ENCODE measurements at regions not wholly inside any gene's neighbourhood (a gene's known extent, or its start where the extent isn't known, plus 50 kb on each side); places are given as distances from the start of the nearest gene placed in this dataset.
"Not testable (repeated sequence)": the region's sequence is repeated elsewhere in the genome, so short reads cannot be mapped to it uniquely, and the experiment has no call there.

DNA sequence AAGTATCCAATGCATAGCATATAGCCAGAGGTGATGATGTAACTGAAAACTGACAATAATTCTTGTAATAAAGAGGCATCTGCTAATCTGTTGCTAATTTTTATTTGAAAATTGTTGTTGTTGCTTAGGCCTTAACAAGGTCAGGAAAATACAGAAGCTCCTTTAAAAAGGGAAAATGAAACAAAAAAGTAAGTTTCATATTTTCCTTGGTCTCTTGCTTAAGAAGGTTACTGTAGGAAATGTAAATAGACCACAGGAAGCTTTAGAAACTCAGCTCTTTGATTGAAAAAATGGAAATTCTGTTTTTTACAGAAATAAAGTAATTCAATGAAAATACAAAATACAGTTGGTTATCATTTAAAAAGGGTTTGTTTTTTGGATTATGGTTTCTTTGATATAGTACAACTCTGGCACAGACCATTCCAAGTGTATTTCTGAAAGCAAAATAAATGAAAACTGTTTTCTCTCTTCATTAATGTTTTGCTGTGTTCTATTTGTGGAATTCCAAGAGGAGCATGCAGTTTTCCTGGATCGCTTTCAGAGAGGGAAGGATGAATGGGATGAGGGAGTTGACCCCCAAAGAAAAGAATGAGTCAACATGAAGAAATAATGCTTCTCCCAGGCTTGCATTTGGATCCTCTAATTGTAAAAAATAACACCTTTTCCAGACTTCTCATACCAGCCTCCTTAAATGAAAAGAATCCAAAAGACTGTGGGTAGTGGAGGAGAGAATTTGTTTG, 398.0 kb upstream of the FAR2 start:
- H3K4me3 Mint-ChIP-seq, result no peak overlapping the region
- no peaks in the 10 kb centered on the region for H3K27me3 Mint-ChIP-seq (ENCODE audit: low read depth, poor library complexity)
- H3K36me3 Mint-ChIP-seq (ENCODE audit: low read depth), result no peaks in the 10 kb centered on the region
- no peaks in the 10 kb centered on the region for H3K4me1 Mint-ChIP-seq
- H3K27ac Mint-ChIP-seq, result no peak overlapping the region
- TF ChIP-seq, protein P1, sequence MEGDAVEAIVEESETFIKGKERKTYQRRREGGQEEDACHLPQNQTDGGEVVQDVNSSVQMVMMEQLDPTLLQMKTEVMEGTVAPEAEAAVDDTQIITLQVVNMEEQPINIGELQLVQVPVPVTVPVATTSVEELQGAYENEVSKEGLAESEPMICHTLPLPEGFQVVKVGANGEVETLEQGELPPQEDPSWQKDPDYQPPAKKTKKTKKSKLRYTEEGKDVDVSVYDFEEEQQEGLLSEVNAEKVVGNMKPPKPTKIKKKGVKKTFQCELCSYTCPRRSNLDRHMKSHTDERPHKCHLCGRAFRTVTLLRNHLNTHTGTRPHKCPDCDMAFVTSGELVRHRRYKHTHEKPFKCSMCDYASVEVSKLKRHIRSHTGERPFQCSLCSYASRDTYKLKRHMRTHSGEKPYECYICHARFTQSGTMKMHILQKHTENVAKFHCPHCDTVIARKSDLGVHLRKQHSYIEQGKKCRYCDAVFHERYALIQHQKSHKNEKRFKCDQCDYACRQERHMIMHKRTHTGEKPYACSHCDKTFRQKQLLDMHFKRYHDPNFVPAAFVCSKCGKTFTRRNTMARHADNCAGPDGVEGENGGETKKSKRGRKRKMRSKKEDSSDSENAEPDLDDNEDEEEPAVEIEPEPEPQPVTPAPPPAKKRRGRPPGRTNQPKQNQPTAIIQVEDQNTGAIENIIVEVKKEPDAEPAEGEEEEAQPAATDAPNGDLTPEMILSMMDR (IDR thresholded peaks at IDR 0.05), result no peak
- no peak for DNase-seq
- H3K9me3 Mint-ChIP-seq, result peaks cover 15% of the 10 kb centered on the region

DNA sequence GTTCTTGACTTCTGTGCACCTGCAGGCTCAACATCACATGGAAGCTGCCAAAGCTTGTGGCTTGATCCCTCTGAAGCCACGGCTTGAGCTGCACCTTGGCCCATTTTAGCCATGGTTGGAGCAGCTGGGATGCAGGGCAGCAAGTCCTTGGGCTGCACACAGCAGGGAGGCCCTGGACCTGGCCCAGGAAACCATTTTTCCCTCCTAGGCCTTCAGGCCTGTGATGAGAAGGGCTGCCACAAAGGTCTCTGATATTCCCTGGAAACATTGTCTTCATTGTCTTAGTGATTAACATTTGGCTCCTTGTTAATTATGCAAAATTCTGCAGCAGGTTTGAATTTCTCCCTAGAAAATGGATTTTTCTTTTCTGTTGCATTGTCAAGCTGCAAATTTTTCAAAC, 394.1 kb upstream of the FAR2 start:
- TF ChIP-seq, protein P1 (IDR thresholded peaks at IDR 0.05), result no peak
- Mint-ChIP-seq H3K27ac (no peak overlapping the region), H3K4me3 (no peak overlapping the region), H3K27me3 (ENCODE audit: low read depth, poor library complexity) (no peaks in the 10 kb centered on the region), H3K9me3 (peaks cover 21% of the 10 kb centered on the region), H3K36me3 (ENCODE audit: low read depth) (no peaks in the 10 kb centered on the region), H3K4me1 (no peaks in the 10 kb centered on the region)
- no peak for DNase-seq

DNA sequence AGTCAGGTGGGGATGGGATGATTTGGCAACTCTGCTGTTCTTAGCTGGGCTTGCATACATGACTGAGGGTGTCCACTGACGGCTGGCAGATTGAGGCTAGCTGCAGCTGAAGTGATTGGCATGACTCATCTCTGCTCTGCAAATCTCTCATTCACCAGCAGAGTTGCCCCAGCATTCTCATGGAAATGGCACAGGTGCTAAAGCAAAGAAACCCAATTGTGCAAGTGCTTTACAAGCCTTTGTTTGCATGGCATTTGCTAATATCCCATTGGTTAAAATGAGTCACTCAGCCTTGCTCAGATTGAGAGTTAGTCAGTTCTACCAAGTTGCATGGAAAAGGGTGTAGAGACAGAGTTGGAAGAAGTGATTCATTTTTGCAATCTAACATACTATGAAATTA, 389.7 kb upstream of the FAR2 start:
- no peak for DNase-seq
- Mint-ChIP-seq H3K4me3 (no peak overlapping the region), H3K4me1 (no peaks in the 10 kb centered on the region), H3K27me3 (ENCODE audit: low read depth, poor library complexity) (no peaks in the 10 kb centered on the region), H3K9me3 (peaks cover 32% of the 10 kb centered on the region), H3K36me3 (ENCODE audit: low read depth) (no peaks in the 10 kb centered on the region), H3K27ac (no peak overlapping the region)
- TF ChIP-seq, protein P1 (IDR thresholded peaks at IDR 0.05), result no peak

DNA sequence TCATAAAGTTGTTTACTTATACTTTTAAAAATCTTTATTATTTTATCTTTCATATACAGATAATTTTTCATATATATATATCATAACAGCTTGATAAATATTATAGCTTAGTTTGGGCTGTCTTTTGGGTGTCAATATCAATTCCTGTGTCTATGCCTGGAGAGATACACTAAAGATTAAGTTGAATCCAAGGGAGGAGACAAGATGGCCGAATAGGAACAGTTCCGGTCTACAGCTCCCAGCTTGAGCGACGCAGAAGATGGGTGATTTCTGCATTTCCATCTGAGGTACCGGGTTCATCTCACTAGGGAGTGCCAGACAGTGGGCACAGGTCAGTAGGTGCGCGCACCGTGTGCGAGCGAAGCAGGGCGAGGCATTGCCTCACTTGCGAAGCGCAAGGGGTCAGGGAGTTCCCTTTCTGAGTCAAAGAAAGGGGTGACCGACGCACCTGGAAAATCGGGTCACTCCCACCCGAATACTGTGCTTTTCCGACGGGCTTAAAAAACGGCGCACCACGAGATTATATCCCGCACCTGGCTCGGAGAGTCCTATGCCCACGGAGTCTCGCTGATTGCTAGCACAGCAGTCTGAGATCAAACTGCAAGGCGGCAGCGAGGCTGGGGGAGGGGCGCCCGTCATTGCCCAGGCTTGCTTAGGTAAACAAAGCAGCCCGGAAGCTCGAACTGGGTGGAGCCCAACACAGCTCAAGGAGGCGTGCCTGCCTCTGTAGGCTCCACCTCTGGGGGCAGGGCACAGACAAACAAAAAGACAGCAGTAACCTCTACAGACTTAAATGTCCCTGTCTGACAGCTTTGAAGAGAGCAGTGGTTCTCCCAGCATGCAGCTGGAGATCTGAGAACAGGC, 388.8 kb upstream of the FAR2 start:
- H3K27ac Mint-ChIP-seq; H3K27me3 Mint-ChIP-seq (ENCODE audit: low read depth, poor library complexity); H3K36me3 Mint-ChIP-seq (ENCODE audit: low read depth); H3K4me1 Mint-ChIP-seq; H3K4me3 Mint-ChIP-seq; DNase-seq: not testable (repeated sequence)
- H3K9me3 Mint-ChIP-seq, result peaks cover 30% of the 10 kb centered on the region

DNA sequence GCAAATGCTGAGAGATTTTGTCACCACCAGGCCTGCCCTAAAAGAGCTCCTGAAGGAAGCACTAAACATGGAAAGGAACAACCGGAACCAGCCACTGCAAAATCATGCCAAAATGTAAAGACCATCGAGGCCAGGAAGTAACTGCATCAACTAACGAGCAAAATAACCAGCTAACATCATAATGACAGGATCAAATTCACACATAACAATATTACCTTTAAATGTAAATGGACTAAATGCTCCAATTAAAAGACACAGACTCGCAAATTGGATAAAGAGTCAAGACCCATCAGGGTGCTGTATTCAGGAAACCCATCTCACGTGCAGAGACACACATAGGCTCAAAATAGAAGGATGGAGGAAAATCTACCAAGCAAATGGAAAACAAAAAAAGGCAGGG, 387.2 kb upstream of the FAR2 start:
- not testable (repeated sequence) for H3K4me1 Mint-ChIP-seq; H3K27me3 Mint-ChIP-seq (ENCODE audit: low read depth, poor library complexity); H3K27ac Mint-ChIP-seq; H3K4me3 Mint-ChIP-seq; DNase-seq; H3K36me3 Mint-ChIP-seq (ENCODE audit: low read depth)
- H3K9me3 Mint-ChIP-seq, result peaks cover 23% of the 10 kb centered on the region

DNA sequence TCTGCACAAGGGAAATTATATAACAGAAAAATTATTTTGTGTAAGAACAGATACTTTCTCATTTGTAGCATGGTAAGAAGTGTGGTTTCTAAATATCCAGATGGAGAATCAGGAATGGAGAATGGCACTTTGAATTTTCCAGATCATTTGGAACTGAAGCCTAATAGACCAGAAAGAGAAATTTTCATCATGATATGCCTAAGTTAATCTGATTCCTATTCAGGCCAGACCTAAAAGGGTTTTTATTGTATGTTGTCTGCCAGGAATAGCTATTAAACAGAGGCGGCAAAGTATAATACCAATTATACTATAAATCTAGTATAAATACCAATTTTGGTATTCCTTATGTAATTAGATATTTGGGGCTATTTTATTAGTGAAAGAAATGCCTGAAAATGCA, 382.7 kb upstream of the FAR2 start:
- Mint-ChIP-seq H3K9me3 (peaks cover 8% of the 10 kb centered on the region), H3K36me3 (ENCODE audit: low read depth) (no peaks in the 10 kb centered on the region), H3K4me3 (no peak overlapping the region), H3K27me3 (ENCODE audit: low read depth, poor library complexity) (no peaks in the 10 kb centered on the region), H3K27ac (no peak overlapping the region), H3K4me1 (no peaks in the 10 kb centered on the region)
- TF ChIP-seq, protein P1 (IDR thresholded peaks at IDR 0.05), result no peak
- DNase-seq, result no peak

Data from nephron progenitor cell (in vitro differentiated cells).